GM21723 (cell line): ENCODE measurements at regions not wholly inside any gene's neighbourhood (a gene's known extent, or its start where the extent isn't known, plus 50 kb on each side); places are given as distances from the start of the nearest gene placed in this dataset.

Experiments
- ATAC-seq: cut with Tn5 transposase; IDR thresholded peaks from one replicate; pipeline ENCODE4 v1.9.1; 2021; ENCODE audit warnings: mild to moderate bottlenecking, moderate library complexity; ENCODE audit not compliant: unreplicated experiment

GRCh38 chr16:74183601-74184360, 112.8 kb upstream of the PSMD7 start:
- ATAC-seq, result no peak

GRCh38 chr16:74169687-74170376, 126.8 kb upstream of the PSMD7 start:
- no peak for ATAC-seq

- no peak for ATAC-seq
Observed at GRCh38 chr16:74169066-74169465, 127.5 kb upstream of the PSMD7 start.

GRCh38 chr16:74168445-74168844, 128.2 kb upstream of the PSMD7 start:
- ATAC-seq, result no peak

- ATAC-seq, result no peak
Observed at GRCh38 chr16:74166456-74166855, 130.2 kb upstream of the PSMD7 start.

GRCh38 chr16:74165566-74166080, 131.0 kb upstream of the PSMD7 start:
- no peak for ATAC-seq

GRCh38 chr16:74160759-74161158, 135.9 kb upstream of the PSMD7 start:
- ATAC-seq, result no peak

- no peak for ATAC-seq
Observed at GRCh38 chr16:74153773-74154172, 142.8 kb upstream of the PSMD7 start.

- ATAC-seq, result no peak
Observed at GRCh38 chr16:74146643-74147042, 150.0 kb upstream of the PSMD7 start.

- ATAC-seq, result no peak
Observed at GRCh38 chr16:74143171-74143570, 153.4 kb upstream of the PSMD7 start.

GRCh38 chr16:74141015-74141414, 155.6 kb upstream of the PSMD7 start:
- ATAC-seq, result no peak

GRCh38 chr16:74140557-74140956, 156.1 kb upstream of the PSMD7 start:
- no peak for ATAC-seq

GRCh38 chr16:74123826-74124225, 172.8 kb upstream of the PSMD7 start:
- no peak for ATAC-seq

GRCh38 chr16:74123195-74123594, 173.4 kb upstream of the PSMD7 start:
- no peak for ATAC-seq

GRCh38 chr16:74117798-74118197, 178.8 kb upstream of the PSMD7 start:
- no peak for ATAC-seq

GRCh38 chr16:74113545-74113944, 183.1 kb upstream of the PSMD7 start:
- no peak for ATAC-seq

- ATAC-seq, result no peak
Observed at GRCh38 chr16:74111456-74111982, 185.1 kb upstream of the PSMD7 start.

GRCh38 chr16:74107795-74108610, 188.6 kb upstream of the PSMD7 start:
- peak; percentile 73 for ATAC-seq

GRCh38 chr16:74104022-74104421, 192.6 kb upstream of the PSMD7 start:
- no peak for ATAC-seq

GRCh38 chr16:74101379-74102137, 195.1 kb upstream of the PSMD7 start:
- ATAC-seq, result no peak
